GM23248 (cell line): ENCODE measurements at regions not wholly inside any gene's neighbourhood (a gene's known extent, or its start where the extent isn't known, plus 50 kb on each side); places are given as distances from the start of the nearest gene placed in this dataset.
A peak's percentile ranks its signal among the peaks of the same experiment; 100 is the strongest.

Experiments used
- DNase-seq: peaks from one replicate; pipeline ENCODE4 v3.0.0-alpha.2; 2015
- H2AFZ ChIP-seq: fragments of 200-600 bp; sonication (generic); 2 replicates; pipeline ENCODE4 v1.6.1; 2016; ENCODE audit warnings: antibody characterized with exemption
- H3F3A ChIP-seq: fragments of 200-600 bp; sonication (generic); 2 replicates; pipeline ENCODE4 v1.6.1; 2016; ENCODE audit warnings: mild to moderate bottlenecking, antibody characterized with exemption, mixed run types; ENCODE audit not compliant: insufficient read depth
- H3K27ac ChIP-seq: fragments of 200-600 bp; sonication (generic); 2 replicates; pipeline ENCODE4 v1.5.1; 2016; ENCODE audit warnings: mild to moderate bottlenecking
- H3K27me3 ChIP-seq: fragments of 200-600 bp; sonication (generic); replicated peaks from 2 replicates; pipeline ENCODE4 v1.6.1; 2016; ENCODE audit warnings: mild to moderate bottlenecking; ENCODE audit not compliant: insufficient read depth
- H3K36me3 ChIP-seq: fragments of 200-600 bp; sonication (generic); 2 replicates; pipeline ENCODE4 v1.6.1; 2016; ENCODE audit warnings: low read depth, mild to moderate bottlenecking
- H3K4me1 ChIP-seq: fragments of 200-600 bp; sonication (generic); 2 replicates; pipeline ENCODE4 v1.6.1; 2016; ENCODE audit warnings: mild to moderate bottlenecking; ENCODE audit not compliant: insufficient read depth
- H3K4me2 ChIP-seq: fragments of 200-600 bp; sonication (generic); one replicate; pipeline ENCODE4 v1.6.1; 2016; ENCODE audit warnings: mild to moderate bottlenecking; ENCODE audit not compliant: unreplicated experiment
- H3K4me3 ChIP-seq: fragments of 200-600 bp; sonication (generic); 2 replicates; pipeline ENCODE4 v1.5.1; 2016; ENCODE audit warnings: mild to moderate bottlenecking
- H3K79me2 ChIP-seq: fragments of 200-600 bp; sonication (generic); 2 replicates; pipeline ENCODE4 v1.6.1; 2016; ENCODE audit warnings: mild to moderate bottlenecking; ENCODE audit not compliant: insufficient read depth
- H3K9ac ChIP-seq: fragments of 200-600 bp; sonication (generic); 2 replicates; pipeline ENCODE4 v1.6.1; 2016; ENCODE audit warnings: mild to moderate bottlenecking
- H3K9me2 ChIP-seq: fragments of 200-600 bp; sonication (generic); 2 replicates; pipeline ENCODE4 v1.6.1; 2016; ENCODE audit warnings: mixed run types, mild to moderate bottlenecking, moderate library complexity; ENCODE audit not compliant: insufficient read depth
- H3K9me3 ChIP-seq: fragments of 200-600 bp; sonication (generic); one replicate; pipeline ENCODE4 v1.6.1; 2017; ENCODE audit warnings: low read depth
- H4K20me1 ChIP-seq: fragments of 200-600 bp; sonication (generic); 2 replicates; pipeline ENCODE4 v1.6.0; 2016; ENCODE audit not compliant: insufficient read depth
- EZH2 ChIP-seq: fragments of 200-600 bp; sonication (generic); IDR thresholded peaks from 2 replicates; pipeline ENCODE4 v1.6.1; 2018; ENCODE audit warnings: antibody characterized with exemption, mild to moderate bottlenecking; ENCODE audit not compliant: insufficient read depth, poor library complexity, severe bottlenecking
- EZH2phosphoT487 ChIP-seq: fragments of 200-600 bp; sonication (generic); IDR thresholded peaks from 2 replicates; pipeline ENCODE4 v1.6.1; 2018; ENCODE audit warnings: antibody characterized with exemption, moderate library complexity, mild to moderate bottlenecking, low read depth; ENCODE audit not compliant: insufficient read depth
- WGBS, 2 experiments: methylation state at CpG; one replicate each; pipeline ENCODE4 v1.1.6; 2015 to 2017; ENCODE audit warnings: low lambda C conversion rate in 2 of 2, low coverage in 1 of 2; ENCODE audit errors: missing lambda C conversion rate in 2 of 2; 5-methylcytosine and 5-hydroxymethylcytosine counted together
- in situ Hi-C: fragments of 300-500 bp; cut with MboI; formaldehyde crosslinking; loops from 2 replicates; pipeline ENCODE4 v1.15.0; 2020

DNA sequence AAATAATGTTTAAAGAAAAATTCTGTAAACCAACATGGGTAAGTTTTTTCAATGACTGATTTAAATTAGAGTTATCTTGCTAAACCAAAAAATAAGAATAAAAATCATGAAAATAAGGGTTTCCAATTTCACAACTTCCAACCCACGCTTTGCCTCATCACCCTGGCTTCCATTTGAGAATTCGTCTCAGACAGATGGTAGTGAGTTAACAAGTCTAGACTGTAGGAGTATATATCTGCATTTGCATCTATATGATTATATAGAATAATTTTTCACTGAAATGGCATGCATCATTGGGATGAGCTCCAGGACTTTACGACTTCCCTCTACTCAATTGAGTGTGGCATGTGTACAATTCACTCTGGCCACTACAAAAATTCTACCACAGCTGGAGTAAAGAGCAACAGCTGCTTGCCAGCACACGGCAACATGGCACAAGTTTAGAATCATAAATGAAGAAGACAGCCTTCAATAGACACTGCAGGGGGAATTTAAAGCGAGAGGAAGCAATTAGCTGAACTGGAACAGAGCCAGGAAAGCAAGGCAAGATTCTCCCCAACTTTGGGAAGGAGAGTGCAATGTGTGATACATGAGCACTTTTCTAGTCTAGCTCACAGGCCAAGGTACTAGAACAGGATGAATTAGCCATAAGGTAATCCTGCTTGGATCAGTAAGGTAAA, 1673.5 kb upstream of the CELF4 start:
- H3K4me3 ChIP-seq, result no peak overlapping the region
- H3K27ac ChIP-seq, result no peak overlapping the region
- peak; percentile 10 for DNase-seq
- TF ChIP-seq EZH2 (no peak), EZH2phosphoT487 (no peak)
- no peaks in the 10 kb centered on the region for H3K9me2 ChIP-seq
- no peaks in the 10 kb centered on the region for H3K4me1 ChIP-seq
- H3K79me2 ChIP-seq, result no peaks in the 10 kb centered on the region
- whole genome bisulfite sequencing, 2 experiments, result 12 to 20% methylated on average over 5 of the region's 5 CpGs
- in situ Hi-C loops, result no loop called here
- H3F3A ChIP-seq, result no peaks in the 10 kb centered on the region
- H3K9ac ChIP-seq, result no peak overlapping the region
- no peaks in the 10 kb centered on the region for H4K20me1 ChIP-seq
- no peaks in the 10 kb centered on the region for H3K9me3 ChIP-seq
- H3K27me3 ChIP-seq, result no peaks in the 10 kb centered on the region
- no peak overlapping the region for H2AFZ ChIP-seq
- H3K4me2 ChIP-seq, result no peak overlapping the region
- H3K36me3 ChIP-seq, result no peaks in the 10 kb centered on the region

DNA sequence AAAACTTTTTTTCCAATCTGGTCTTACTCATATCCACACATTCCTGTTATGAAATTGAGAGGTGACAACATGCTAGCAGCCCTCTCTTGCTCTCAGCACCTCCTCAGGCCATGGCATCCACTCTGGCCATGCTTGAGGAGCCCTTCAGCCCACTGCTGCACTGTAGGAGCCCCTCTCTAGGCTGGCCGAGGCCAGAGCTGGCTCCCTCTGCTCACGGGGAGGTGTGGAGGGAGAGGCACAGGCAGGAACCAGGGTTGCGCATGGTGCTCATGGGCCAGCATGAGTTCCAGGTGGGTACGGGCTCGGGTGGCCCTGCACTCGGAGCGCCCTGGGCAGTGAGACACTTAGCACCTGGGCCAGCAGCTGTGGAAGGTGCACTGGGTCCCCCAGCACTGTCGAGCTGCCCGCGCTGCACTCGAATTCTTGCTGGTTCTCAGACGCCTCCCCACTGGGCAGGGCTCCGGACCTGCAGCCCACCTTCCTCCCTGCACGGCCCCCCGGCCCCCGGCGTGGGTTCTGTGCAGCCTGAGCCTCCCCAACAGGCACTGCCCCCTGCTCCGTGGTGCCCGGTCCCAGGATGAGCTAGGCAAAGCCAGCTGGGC, 1669.6 kb upstream of the CELF4 start:
- 76 to 77% methylated on average over 12 to 19 of the region's 19 CpGs for WGBS, 2 experiments
- H3K27me3 ChIP-seq, result no peaks in the 10 kb centered on the region
- H3K9me2 ChIP-seq, result no peaks in the 10 kb centered on the region
- DNase-seq, result no peak
- no peak for TF ChIP-seq EZH2
- no peak for TF ChIP-seq EZH2phosphoT487
- H3K79me2 ChIP-seq, result no peaks in the 10 kb centered on the region
- H3K36me3 ChIP-seq, result no peaks in the 10 kb centered on the region
- no peak overlapping the region for H3K27ac ChIP-seq
- no peaks in the 10 kb centered on the region for H4K20me1 ChIP-seq
- no peaks in the 10 kb centered on the region for H3F3A ChIP-seq
- H2AFZ ChIP-seq, result no peak overlapping the region
- no peak overlapping the region for H3K9ac ChIP-seq
- H3K4me3 ChIP-seq, result no peak overlapping the region
- no peaks in the 10 kb centered on the region for H3K9me3 ChIP-seq
- no peak overlapping the region for H3K4me2 ChIP-seq
- in situ Hi-C loops, result no loop called here
- no peaks in the 10 kb centered on the region for H3K4me1 ChIP-seq

DNA sequence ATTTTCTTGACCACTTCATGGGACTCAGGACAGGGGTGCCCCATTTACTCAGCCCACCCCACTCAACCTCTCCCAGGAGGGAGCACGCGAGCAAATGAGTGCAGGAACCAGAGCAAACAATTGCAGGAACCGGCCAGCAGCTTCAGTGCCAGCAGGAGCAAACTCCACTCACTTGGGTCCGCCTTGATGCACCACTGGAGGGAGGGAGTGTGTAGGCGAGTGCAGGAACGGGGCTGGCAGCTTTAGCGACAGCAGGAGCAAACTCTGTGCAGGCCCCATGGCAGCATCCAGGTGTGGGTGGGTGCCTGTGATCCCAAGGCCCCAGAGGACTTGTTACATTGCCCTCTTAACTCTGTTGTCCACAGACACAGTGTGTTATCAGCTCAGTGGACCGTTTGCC, 1667.3 kb upstream of the CELF4 start:
- in situ Hi-C loops, result no loop called here
- Histone ChIP-seq H3K9me2 (no peaks in the 10 kb centered on the region), H3K9me3 (no peaks in the 10 kb centered on the region), H3K79me2 (no peaks in the 10 kb centered on the region), H2AFZ (no peak overlapping the region), H3K27ac (no peak overlapping the region), H3K4me2 (no peak overlapping the region), H3K4me3 (no peak overlapping the region), H3K36me3 (no peaks in the 10 kb centered on the region), H3K4me1 (no peaks in the 10 kb centered on the region), H3K27me3 (no peaks in the 10 kb centered on the region), H4K20me1 (no peaks in the 10 kb centered on the region), H3K9ac (no peak overlapping the region), H3F3A (no peaks in the 10 kb centered on the region)
- WGBS, 2 experiments, result 55 to 67% methylated on average over 8 of the region's 8 CpGs
- DNase-seq, result no peak
- TF ChIP-seq EZH2phosphoT487 (no peak), EZH2 (no peak)

DNA sequence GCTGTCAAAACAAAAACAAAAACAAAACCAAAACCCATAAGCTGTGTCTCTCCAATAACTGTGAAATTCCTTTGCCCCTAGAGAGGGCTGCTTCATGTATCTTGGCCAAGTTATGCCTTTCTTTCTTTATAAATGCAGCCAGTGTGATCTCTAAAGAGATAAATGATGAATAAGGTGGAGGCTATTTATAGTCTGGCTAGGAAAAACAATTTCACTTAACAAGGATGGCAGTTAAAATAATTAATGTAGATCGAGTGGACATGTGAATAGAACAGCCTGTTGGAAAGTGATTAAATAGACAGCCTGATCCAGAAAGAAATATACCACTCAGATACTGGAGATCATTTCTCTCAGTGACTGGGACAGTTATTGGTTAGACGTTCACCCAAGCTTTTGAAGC, 1666.9 kb upstream of the CELF4 start:
- no peak overlapping the region for H3K4me3 ChIP-seq
- H3K79me2 ChIP-seq, result no peaks in the 10 kb centered on the region
- DNase-seq, result no peak
- no peaks in the 10 kb centered on the region for H3K4me1 ChIP-seq
- TF ChIP-seq EZH2phosphoT487 (no peak), EZH2 (no peak)
- H3K9me2 ChIP-seq, result no peaks in the 10 kb centered on the region
- no peaks in the 10 kb centered on the region for H4K20me1 ChIP-seq
- 57% methylated on average over 2 of the region's 2 CpGs for WGBS, 2 experiments
- no peak overlapping the region for H3K9ac ChIP-seq
- no peaks in the 10 kb centered on the region for H3K36me3 ChIP-seq
- no peak overlapping the region for H3K27ac ChIP-seq
- H3F3A ChIP-seq, result no peaks in the 10 kb centered on the region
- H3K4me2 ChIP-seq, result no peak overlapping the region
- no peaks in the 10 kb centered on the region for H3K27me3 ChIP-seq
- H2AFZ ChIP-seq, result no peak overlapping the region
- in situ Hi-C loops, result no loop called here
- H3K9me3 ChIP-seq, result no peaks in the 10 kb centered on the region
